GM19468 (cell line): ENCODE measurements at regions not wholly inside any gene's neighbourhood (a gene's known extent, or its start where the extent isn't known, plus 50 kb on each side); places are given as distances from the start of the nearest gene placed in this dataset.
"Not testable (repeated sequence)": the region's sequence is repeated elsewhere in the genome, so short reads cannot be mapped to it uniquely, and the experiment has no call there.

Experiments
- ATAC-seq: cut with Tn5 transposase; IDR thresholded peaks from one replicate; pipeline ENCODE4 v1.9.1; 2021; ENCODE audit warnings: mild to moderate bottlenecking, moderate library complexity, moderate number of reproducible peaks; ENCODE audit not compliant: unreplicated experiment; ENCODE audit errors: extremely low read depth

GRCh38 chr10:131556061-131556896 is 244.8 kb upstream of the TCERG1L start:
- no peak for ATAC-seq

DNA sequence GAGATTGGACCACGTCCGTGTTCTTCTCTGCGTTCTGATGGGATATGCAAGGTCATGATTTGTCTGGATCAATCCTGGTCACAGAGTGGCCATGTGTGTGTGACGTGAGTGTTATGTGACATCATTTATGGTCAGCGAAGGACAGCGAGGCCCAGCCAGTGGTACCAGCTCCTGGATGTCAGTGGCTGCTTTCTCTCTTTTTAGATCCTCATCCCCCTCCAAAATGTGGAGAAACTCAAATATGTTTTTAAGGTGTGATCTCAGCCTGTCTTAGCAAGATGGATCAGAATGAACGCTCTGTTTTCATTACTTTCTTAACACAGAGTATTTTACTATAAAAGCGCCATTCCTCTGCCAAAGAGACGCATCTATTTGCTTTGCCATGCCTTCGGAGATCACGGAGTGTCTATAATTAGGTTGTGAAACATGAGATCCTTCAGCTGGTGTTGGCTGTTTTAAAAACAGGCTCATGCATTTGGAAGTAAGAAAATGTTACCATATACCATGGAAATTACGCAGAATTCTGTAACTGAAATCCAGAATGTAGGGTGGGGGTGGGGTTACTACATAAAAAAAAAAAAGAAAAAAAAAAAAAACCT is 245.5 kb upstream of the TCERG1L start:
- no peak for ATAC-seq

GRCh38 chr10:131557956-131558355 is 246.4 kb upstream of the TCERG1L start:
- not testable (repeated sequence) for ATAC-seq

DNA sequence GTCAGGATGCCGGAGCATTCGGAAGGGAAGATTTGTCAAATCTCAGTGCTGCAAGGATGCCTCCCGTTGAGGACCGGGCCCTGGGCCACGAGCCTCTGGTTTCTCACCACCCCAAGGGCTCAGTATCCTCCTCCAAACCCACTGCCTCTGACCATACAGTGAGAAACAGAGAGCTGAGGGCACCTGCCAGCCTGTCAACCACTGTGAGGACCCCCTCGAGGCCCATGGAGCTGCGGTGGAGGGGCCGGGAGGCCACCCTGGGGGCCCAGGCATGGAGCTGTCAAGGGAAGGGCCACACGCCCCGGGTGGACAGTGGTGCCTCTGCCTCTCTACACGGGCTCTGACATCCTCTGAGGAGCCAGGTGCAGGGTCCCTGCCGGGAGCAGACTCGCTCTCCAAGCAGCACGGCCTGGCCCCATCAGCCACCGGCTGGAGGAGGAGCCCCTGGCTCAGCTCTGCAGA is 248.0 kb upstream of the TCERG1L start:
- ATAC-seq = no peak

- no peak for ATAC-seq
These were observed 248.6 kb upstream of the TCERG1L start for GRCh38 chr10:131560166-131560565.

DNA sequence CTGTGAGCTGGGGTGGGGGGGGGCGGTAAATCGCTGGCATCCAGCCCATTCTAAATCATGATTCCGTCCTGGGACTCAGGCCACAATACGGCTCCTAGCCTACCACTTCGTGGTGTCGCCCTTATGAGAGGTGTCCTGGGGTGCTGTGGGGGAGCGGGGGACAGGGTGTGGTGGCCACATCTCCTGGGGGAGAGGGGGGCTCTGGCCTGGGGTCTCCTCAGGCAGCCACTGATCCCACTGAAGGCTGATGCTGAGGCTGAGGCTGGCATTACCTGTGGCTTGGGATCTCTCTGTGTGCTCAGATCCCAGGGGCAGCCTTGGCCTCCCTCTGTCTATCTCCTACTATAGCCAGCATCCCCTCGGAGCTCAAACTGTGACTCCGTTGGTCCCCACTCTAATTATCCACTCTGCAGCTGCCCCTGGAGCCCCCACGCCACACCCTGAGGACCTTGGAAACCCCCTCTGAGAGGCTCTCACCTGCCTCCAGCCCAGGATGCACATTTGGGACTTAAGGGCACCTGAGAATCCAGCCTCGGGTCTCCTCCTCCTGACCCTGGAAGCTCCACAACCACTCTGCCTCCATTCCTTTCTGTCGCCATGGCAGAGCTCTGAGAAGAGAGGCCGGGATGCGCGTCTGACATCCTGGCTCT is 249.3 kb upstream of the TCERG1L start:
- ATAC-seq = no peak

DNA sequence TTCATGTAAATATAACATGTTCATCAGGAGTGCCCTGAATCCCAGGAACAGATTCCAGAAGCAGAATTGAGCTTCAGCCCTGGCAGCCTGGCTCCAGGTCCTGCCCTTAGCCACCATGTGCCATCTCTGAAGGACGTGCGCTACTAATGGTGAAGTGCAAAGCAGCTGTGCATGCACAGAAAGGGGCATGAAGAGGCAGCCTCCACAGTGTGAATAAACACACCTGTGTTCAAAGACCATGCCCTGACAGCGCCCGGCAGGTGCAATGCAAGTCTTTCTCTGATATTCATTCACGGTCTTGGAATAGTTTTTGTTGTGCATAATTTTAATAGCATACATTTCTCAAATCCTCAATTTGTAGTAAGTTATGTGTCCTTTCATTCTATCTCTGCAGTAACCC is 250.4 kb upstream of the TCERG1L start:
- no peak for ATAC-seq

- no peak for ATAC-seq
These were observed 251.9 kb upstream of the TCERG1L start for GRCh38 chr10:131563411-131563810.

DNA sequence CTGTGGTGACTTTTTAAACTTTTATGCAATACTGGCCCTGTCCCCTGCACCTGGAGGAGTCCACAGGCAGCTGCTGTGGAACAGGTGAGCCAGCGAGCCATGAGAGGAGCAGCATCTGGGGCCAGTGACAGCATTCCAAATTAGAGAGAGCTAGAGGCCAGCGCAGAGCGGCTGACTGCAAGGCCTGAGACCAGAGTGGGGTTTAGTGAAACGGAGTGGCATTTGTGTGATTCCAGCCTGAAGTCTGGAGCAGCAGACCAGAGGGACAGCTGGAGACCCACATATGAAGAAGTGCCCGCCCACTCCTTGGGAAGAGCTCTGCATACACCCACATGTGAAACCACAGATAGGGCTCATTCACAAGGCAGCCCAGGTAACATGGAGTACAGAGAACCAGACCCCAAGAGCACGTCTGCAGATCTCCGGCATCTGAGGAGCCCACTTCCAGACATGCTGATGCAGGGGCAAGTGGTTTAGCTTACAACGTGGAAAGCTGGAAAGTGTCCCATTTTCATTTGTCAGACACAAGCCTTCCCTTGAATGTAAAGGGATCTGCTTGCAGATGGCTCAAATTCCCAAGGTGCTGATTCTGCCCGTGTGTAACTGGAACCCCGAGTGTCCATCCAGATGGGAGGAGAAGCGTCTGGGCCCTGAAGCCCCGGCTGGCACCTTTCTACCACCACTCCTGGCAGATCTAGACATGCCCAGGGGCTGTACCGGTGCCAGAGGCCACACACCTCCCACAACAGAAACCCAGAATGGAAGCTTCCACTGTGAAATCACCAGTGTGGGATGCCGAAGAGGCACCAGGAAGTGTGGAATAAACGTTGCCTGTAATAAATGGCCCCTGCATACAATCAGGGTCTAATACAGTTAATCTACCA is 256.0 kb upstream of the TCERG1L start:
- no peak for ATAC-seq

- ATAC-seq = no peak
These were observed 257.3 kb upstream of the TCERG1L start for GRCh38 chr10:131568866-131569265.

DNA sequence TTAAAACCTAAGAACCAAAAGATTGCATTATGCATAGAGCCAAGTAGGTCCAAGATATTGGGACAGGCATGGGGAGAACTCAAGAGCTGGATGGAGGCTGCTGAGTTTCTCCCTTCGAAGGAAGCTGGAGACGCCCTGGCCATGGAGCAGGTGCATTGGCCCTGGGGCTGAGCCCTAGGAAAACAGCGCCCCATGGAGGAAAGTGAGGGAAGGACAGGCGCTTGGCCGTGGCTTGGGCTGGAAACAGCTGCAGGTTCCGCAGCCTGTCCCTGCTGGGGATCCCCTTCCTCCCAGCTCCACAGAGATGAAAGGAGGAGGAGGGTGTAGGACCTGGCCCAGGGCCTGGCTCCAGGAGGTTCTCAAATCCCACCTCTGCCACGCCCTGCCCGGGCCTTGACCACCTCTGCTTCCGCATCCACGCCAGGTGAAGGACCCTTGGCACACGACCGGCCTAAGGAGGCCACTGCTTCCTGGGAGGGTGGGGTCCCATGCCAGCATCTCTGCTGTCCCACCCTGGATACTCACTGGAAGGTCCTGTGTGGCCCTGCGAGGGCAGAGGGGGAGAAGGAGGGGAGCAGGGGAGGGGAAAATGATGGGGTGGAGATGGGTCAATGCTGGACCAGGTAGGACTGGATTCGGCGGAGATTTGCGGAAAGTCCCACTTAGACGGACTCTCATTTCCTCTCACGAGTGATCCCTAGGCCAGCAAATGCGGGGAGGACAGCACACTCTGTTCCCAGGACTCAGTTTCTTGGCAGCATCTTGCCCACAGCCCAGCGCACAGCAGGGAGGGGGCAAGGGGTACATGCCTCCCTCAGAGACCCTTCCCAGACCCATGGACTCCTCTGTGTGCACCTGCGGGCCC is 258.6 kb upstream of the TCERG1L start:
- no peak for ATAC-seq

DNA sequence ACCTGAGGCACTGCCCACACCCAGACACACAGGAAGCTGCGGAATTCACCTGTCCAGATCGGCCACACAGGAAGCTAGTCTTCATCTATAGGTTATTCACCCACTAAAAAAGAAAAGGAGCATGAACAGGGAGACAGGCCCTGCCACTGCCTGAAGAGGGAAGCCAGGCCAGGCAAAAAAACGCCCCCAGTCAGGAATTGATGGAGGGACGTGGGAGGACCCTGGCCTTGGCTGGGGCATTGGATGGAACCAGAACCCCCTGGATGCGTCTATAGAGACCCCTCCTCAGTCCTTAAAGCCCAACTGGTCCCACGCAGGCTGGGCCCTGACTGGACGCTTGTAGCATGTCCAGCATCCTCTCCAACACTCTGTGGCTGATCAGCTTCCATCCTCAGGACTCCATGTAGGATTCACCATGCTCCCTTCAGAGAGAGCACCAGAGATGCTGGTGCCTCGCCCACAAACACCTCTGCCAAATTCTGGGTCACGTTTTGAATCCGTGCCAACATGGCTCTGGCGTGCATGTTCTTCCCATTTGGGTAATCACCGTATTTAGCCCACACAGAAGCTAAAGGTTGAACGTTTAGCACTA is 259.3 kb upstream of the TCERG1L start:
- no peak for ATAC-seq

GRCh38 chr10:131571346-131571745 is 259.8 kb upstream of the TCERG1L start:
- ATAC-seq = no peak

DNA sequence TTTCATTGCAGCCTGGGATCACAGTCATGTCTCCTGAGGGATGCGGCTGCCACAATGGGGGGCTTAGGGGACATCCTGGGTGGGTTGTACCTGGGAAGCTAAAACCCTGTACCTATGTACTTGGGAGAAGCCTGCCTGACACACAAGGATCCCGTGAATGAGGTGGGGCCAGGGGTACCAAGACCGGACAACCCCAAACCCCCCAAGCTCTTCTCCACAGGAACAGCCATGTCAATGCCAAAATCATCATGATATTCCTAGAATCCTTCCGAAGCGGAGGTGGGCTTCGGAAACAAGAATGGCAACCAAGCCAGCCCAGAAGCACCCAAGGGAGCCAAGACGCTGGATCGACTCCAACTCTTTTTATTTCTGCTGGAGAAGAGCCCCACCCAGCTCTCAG is 260.3 kb upstream of the TCERG1L start:
- no peak for ATAC-seq

DNA sequence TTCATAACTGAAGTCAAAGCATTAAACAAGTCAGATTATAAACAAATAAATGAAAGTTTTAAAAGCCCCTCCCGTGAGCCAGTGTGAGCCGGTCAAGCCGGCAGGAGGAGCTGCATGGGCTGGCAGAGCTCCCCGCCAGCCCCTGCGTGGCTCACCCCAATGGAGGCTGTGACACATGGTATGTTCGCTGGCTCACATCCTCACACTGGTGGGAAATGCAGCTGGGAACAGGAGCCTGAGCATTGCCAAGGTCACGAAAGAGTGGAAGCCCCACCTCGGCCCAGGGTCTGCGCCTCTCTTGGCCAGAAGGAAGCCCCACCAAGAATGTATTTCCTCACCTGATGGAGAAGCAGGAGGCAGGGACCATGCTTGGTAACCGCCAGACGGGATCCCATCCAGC is 261.7 kb upstream of the TCERG1L start:
- no peak for ATAC-seq

DNA sequence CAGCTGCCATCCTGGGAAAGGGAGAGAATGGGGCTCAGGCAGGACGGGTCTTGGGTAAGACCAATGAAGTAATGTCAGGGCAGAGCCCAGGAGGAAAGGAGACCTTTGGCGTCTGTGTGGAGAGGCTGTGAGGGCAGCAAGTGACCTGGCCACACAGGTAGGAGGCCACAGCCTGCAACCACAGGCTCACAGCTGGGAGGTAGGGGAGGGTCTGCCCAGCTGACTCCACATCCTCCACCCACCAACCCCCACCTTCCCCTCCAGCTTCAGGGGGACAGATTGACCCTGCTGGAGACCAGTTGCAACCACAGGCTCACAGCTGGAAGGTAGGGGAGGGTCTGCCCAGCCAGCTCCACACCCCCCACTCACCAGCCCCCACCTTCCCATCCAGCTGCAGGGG is 262.2 kb upstream of the TCERG1L start:
- ATAC-seq = no peak

GRCh38 chr10:131574363-131574706 is 262.8 kb upstream of the TCERG1L start:
- ATAC-seq = no peak

- ATAC-seq = no peak
These were observed 263.3 kb upstream of the TCERG1L start for GRCh38 chr10:131574707-131575430.
